HUES48 (cell line): ENCODE measurements at regions not wholly inside any gene's neighbourhood (a gene's known extent, or its start where the extent isn't known, plus 50 kb on each side); places are given as distances from the start of the nearest gene placed in this dataset.

Experiments used
- H3K27ac ChIP-seq: one replicate; pipeline ENCODE4 v1.7.0; 2013; ENCODE audit warnings: low read depth, low read length, inconsistent platforms
- H3K27me3 ChIP-seq: 2 replicates; pipeline ENCODE4 v1.6.1; 2013; ENCODE audit warnings: mild to moderate bottlenecking, low read length; ENCODE audit not compliant: control insufficient read depth, insufficient read depth
- H3K36me3 ChIP-seq: 2 replicates; pipeline ENCODE4 v1.6.1; 2013; ENCODE audit warnings: low read length; ENCODE audit not compliant: control insufficient read depth, insufficient read depth
- H3K4me1 ChIP-seq: 2 replicates; pipeline ENCODE4 v1.6.1; 2013; ENCODE audit warnings: mild to moderate bottlenecking, low read length; ENCODE audit not compliant: control insufficient read depth, insufficient read depth
- H3K4me3 ChIP-seq: 2 replicates; pipeline ENCODE4 v1.5.1; 2013; ENCODE audit warnings: mild to moderate bottlenecking, low read depth, low read length
- H3K9ac ChIP-seq: 2 replicates; pipeline ENCODE4 v1.6.1; 2013; ENCODE audit warnings: mild to moderate bottlenecking, low read depth, low read length, moderate library complexity
- H3K9me3 ChIP-seq: 2 replicates; pipeline ENCODE4 v1.6.1; 2013; ENCODE audit warnings: low read length; ENCODE audit not compliant: control insufficient read depth, insufficient read depth

- no peak overlapping the region for H3K9ac ChIP-seq
- H3K4me1 ChIP-seq = no peaks in the 10 kb centered on the region
- H3K36me3 ChIP-seq = no peaks in the 10 kb centered on the region
- no peak overlapping the region for H3K27ac ChIP-seq
- H3K9me3 ChIP-seq = no peaks in the 10 kb centered on the region
- H3K27me3 ChIP-seq = no peaks in the 10 kb centered on the region
- no peak overlapping the region for H3K4me3 ChIP-seq
Measured at GRCh38 chr2:121897335-121897970, 142.0 kb downstream of the TSN start.

GRCh38 chr2:121898483-121898882 lies 143.0 kb downstream of the TSN start:
- H3K27me3 ChIP-seq = no peaks in the 10 kb centered on the region
- H3K9me3 ChIP-seq = no peaks in the 10 kb centered on the region
- no peaks in the 10 kb centered on the region for H3K36me3 ChIP-seq
- no peak overlapping the region for H3K27ac ChIP-seq
- H3K4me3 ChIP-seq = no peak overlapping the region
- H3K9ac ChIP-seq = no peak overlapping the region
- no peaks in the 10 kb centered on the region for H3K4me1 ChIP-seq

GRCh38 chr2:121900391-121900790 lies 144.9 kb downstream of the TSN start:
- no peak overlapping the region for H3K4me3 ChIP-seq
- H3K36me3 ChIP-seq = no peaks in the 10 kb centered on the region
- H3K27ac ChIP-seq = no peak overlapping the region
- no peaks in the 10 kb centered on the region for H3K27me3 ChIP-seq
- no peaks in the 10 kb centered on the region for H3K4me1 ChIP-seq
- H3K9ac ChIP-seq = no peak overlapping the region
- H3K9me3 ChIP-seq = no peaks in the 10 kb centered on the region

GRCh38 chr2:121902171-121902591 lies 146.7 kb downstream of the TSN start:
- Histone ChIP-seq H3K9me3 (no peaks in the 10 kb centered on the region), H3K9ac (no peak overlapping the region), H3K27ac (no peak overlapping the region), H3K36me3 (no peaks in the 10 kb centered on the region), H3K4me1 (no peaks in the 10 kb centered on the region), H3K4me3 (no peak overlapping the region), H3K27me3 (no peaks in the 10 kb centered on the region)

- Histone ChIP-seq H3K27ac (no peak overlapping the region), H3K36me3 (no peaks in the 10 kb centered on the region), H3K4me3 (no peak overlapping the region), H3K4me1 (no peaks in the 10 kb centered on the region), H3K27me3 (no peaks in the 10 kb centered on the region), H3K9me3 (no peaks in the 10 kb centered on the region), H3K9ac (no peak overlapping the region)
Measured at GRCh38 chr2:121902616-121903015, 147.2 kb downstream of the TSN start.

- Histone ChIP-seq H3K9ac (no peak overlapping the region), H3K27ac (no peak overlapping the region)
Measured at GRCh38 chr2:121903037-121903689, 147.7 kb downstream of the TSN start.

GRCh38 chr2:121904656-121905055 lies 149.2 kb downstream of the TSN start:
- no peaks in the 10 kb centered on the region for H3K27me3 ChIP-seq

More at GRCh38 chr2:121903037-121903689, 147.7 kb downstream of the TSN start:
- H3K36me3 ChIP-seq = no peaks in the 10 kb centered on the region
- no peaks in the 10 kb centered on the region for H3K4me1 ChIP-seq
- H3K27me3 ChIP-seq = no peaks in the 10 kb centered on the region
- no peaks in the 10 kb centered on the region for H3K9me3 ChIP-seq
- H3K4me3 ChIP-seq = no peak overlapping the region

GRCh38 chr2:121905201-121905600 lies 149.8 kb downstream of the TSN start:
- H3K9me3 ChIP-seq = no peaks in the 10 kb centered on the region
- H3K36me3 ChIP-seq = no peaks in the 10 kb centered on the region
- no peaks in the 10 kb centered on the region for H3K27me3 ChIP-seq
- no peak overlapping the region for H3K27ac ChIP-seq
- H3K4me1 ChIP-seq = no peaks in the 10 kb centered on the region
- H3K4me3 ChIP-seq = no peak overlapping the region
- H3K9ac ChIP-seq = no peak overlapping the region

More at GRCh38 chr2:121904656-121905055, 149.2 kb downstream of the TSN start:
- Histone ChIP-seq H3K9ac (no peak overlapping the region), H3K9me3 (no peaks in the 10 kb centered on the region), H3K27ac (no peak overlapping the region), H3K4me3 (no peak overlapping the region), H3K4me1 (no peaks in the 10 kb centered on the region), H3K36me3 (no peaks in the 10 kb centered on the region)

GRCh38 chr2:121906170-121906569 lies 150.7 kb downstream of the TSN start:
- no peaks in the 10 kb centered on the region for H3K36me3 ChIP-seq
- no peak overlapping the region for H3K9ac ChIP-seq
- H3K9me3 ChIP-seq = no peaks in the 10 kb centered on the region
- no peaks in the 10 kb centered on the region for H3K4me1 ChIP-seq
- H3K4me3 ChIP-seq = no peak overlapping the region
- no peaks in the 10 kb centered on the region for H3K27me3 ChIP-seq
- H3K27ac ChIP-seq = no peak overlapping the region

- H3K4me3 ChIP-seq = no peak overlapping the region
- H3K36me3 ChIP-seq = no peaks in the 10 kb centered on the region
- no peaks in the 10 kb centered on the region for H3K4me1 ChIP-seq
- H3K27me3 ChIP-seq = no peaks in the 10 kb centered on the region
- H3K27ac ChIP-seq = no peak overlapping the region
- H3K9ac ChIP-seq = no peak overlapping the region
- H3K9me3 ChIP-seq = no peaks in the 10 kb centered on the region
Measured at GRCh38 chr2:121907928-121908327, 152.5 kb downstream of the TSN start.

- Histone ChIP-seq H3K27me3 (no peaks in the 10 kb centered on the region), H3K4me3 (no peak overlapping the region), H3K36me3 (no peaks in the 10 kb centered on the region), H3K9ac (no peak overlapping the region), H3K27ac (no peak overlapping the region), H3K4me1 (no peaks in the 10 kb centered on the region), H3K9me3 (no peaks in the 10 kb centered on the region)
Measured at GRCh38 chr2:121910139-121910538, 154.7 kb downstream of the TSN start.
